ENCODE measurements at regions not wholly inside any gene's neighbourhood (a gene's known extent, or its start where the extent isn't known, plus 50 kb on each side); places are given as distances from the start of the nearest gene placed in this dataset.

- no peak for TF ChIP-seq EP300 (IDR thresholded peaks at IDR 0.05)
- TF ChIP-seq POLR2AphosphoS5 (IDR thresholded peaks at IDR 0.05) = no peak
- TF ChIP-seq, protein P1, sequence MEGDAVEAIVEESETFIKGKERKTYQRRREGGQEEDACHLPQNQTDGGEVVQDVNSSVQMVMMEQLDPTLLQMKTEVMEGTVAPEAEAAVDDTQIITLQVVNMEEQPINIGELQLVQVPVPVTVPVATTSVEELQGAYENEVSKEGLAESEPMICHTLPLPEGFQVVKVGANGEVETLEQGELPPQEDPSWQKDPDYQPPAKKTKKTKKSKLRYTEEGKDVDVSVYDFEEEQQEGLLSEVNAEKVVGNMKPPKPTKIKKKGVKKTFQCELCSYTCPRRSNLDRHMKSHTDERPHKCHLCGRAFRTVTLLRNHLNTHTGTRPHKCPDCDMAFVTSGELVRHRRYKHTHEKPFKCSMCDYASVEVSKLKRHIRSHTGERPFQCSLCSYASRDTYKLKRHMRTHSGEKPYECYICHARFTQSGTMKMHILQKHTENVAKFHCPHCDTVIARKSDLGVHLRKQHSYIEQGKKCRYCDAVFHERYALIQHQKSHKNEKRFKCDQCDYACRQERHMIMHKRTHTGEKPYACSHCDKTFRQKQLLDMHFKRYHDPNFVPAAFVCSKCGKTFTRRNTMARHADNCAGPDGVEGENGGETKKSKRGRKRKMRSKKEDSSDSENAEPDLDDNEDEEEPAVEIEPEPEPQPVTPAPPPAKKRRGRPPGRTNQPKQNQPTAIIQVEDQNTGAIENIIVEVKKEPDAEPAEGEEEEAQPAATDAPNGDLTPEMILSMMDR (IDR thresholded peaks at IDR 0.05) = no peak
- TF ChIP-seq POLR2A (IDR thresholded peaks at IDR 0.05) = no peak
- Histone ChIP-seq H3K27ac (no peak overlapping the region), H3K36me3 (no peaks in the 10 kb centered on the region), H3K9me3 (peaks cover 0 to 28% (median 0%) of the 10 kb centered on the region in 3 donors), H3K4me3 (no peak overlapping the region), H3K27me3 (no peaks in the 10 kb centered on the region), H3K4me1 (no peaks in the 10 kb centered on the region)
- no peak for ATAC-seq
- WGBS, 2 donors (ENCODE audit: low coverage in 1 of 2) = 60 to 100% methylated on average over 2 of the region's 2 CpGs
These were observed 349.8 kb upstream of the PABPC4L start for GRCh38 chr4:134551348-134551747.

DNA sequence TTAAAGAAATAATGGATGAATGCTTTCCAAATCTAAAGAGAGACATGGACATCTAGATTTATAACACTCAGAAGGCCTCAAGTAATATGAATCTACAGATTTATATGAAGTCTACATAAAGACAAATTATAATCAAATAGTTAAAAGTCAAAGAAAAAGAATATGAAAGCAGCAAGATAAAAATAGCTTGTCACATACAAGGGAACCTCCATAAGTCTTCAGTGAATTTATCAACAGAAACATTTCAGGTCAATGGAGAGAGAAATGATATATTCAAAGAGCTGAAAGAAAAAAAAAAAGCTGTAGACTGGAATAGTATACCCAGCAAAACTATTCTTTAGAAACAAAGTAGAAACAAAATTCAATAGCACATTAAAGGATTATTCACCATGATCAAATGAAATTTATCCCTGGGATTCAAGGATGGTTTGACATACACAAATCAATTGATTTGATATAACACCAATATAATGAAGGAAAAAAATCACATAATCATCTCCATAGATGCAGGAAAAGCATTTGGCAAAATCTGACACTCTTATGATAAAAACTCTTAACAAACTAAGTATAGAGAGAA is 346.6 kb upstream of the PABPC4L start:
- ATAC-seq = no peak
- no peak overlapping the region for H3K4me3 ChIP-seq
- peaks cover 0 to 14% (median 0%) of the 10 kb centered on the region in 3 donors for H3K4me1 ChIP-seq
- peaks cover 0 to 32% (median 0%) of the 10 kb centered on the region in 3 donors for H3K9me3 ChIP-seq
- no peak overlapping the region for H3K27ac ChIP-seq
- TF ChIP-seq POLR2AphosphoS5 (IDR thresholded peaks at IDR 0.05) (no peak), POLR2A (IDR thresholded peaks at IDR 0.05) (no peak), EP300 (IDR thresholded peaks at IDR 0.05) (no peak)
- TF ChIP-seq, protein P1 (IDR thresholded peaks at IDR 0.05) = no peak
- H3K27me3 ChIP-seq = no peaks in the 10 kb centered on the region
- no peaks in the 10 kb centered on the region for H3K36me3 ChIP-seq

- Histone ChIP-seq H3K4me1 (peaks cover 0 to 14% (median 0%) of the 10 kb centered on the region in 3 donors), H3K36me3 (no peaks in the 10 kb centered on the region), H3K9me3 (peaks cover 0 to 32% (median 0%) of the 10 kb centered on the region in 3 donors), H3K27me3 (no peaks in the 10 kb centered on the region), H3K4me3 (no peak overlapping the region), H3K27ac (no peak overlapping the region)
- ATAC-seq = no peak
- WGBS, 2 donors (ENCODE audit: low coverage in 1 of 2) = 93 to 100% methylated on average over 3 of the region's 15 CpGs
- TF ChIP-seq POLR2AphosphoS5 (IDR thresholded peaks at IDR 0.05) = no peak
- TF ChIP-seq, protein P1 (IDR thresholded peaks at IDR 0.05) = no peak
- no peak for TF ChIP-seq EP300 (IDR thresholded peaks at IDR 0.05)
- TF ChIP-seq POLR2A (IDR thresholded peaks at IDR 0.05) = no peak
These were observed 344.7 kb upstream of the PABPC4L start for GRCh38 chr4:134546279-134546678.

GRCh38 chr4:134544303-134544770 is 342.7 kb upstream of the PABPC4L start:
- Histone ChIP-seq H3K27ac (peak overlapping the region in 1 of 4 donors; percentile 32), H3K36me3 (no peaks in the 10 kb centered on the region), H3K4me1 (peaks cover 0 to 14% (median 0%) of the 10 kb centered on the region in 3 donors), H3K4me3 (no peak overlapping the region), H3K9me3 (peaks cover 0 to 29% (median 0%) of the 10 kb centered on the region in 3 donors), H3K27me3 (no peaks in the 10 kb centered on the region)
- WGBS, 2 donors (ENCODE audit: low coverage in 1 of 2) = 13 to 17% methylated on average over 2 of the region's 2 CpGs
- ATAC-seq = peak; percentile 50
- TF ChIP-seq EP300 (IDR thresholded peaks at IDR 0.05) = no peak
- peak; percentile 63 for TF ChIP-seq POLR2AphosphoS5 (IDR thresholded peaks at IDR 0.05)

DNA sequence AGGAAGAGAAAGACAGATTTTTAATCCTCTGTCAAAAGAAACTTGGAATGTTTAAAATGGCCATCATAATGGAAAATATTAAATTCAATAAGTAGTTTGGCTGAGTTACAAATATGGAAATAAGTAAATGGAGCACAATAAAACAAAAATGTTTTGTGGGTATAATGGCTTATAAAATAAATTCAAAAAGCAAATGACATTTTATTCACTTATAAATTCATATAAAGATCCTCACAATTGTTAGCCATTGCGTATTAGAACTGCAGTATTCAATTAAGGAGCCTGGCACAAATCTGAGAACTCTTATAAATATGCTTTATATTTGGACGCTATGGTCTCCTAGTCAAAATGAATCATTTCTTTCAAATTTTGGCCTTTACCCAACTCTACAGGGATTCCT is 339.0 kb upstream of the PABPC4L start:
- TF ChIP-seq, protein P1 (IDR thresholded peaks at IDR 0.05) = no peak
- TF ChIP-seq POLR2A (IDR thresholded peaks at IDR 0.05) (no peak), POLR2AphosphoS5 (IDR thresholded peaks at IDR 0.05) (no peak), EP300 (IDR thresholded peaks at IDR 0.05) (no peak)
- ATAC-seq = no peak
- no peaks in the 10 kb centered on the region for H3K36me3 ChIP-seq
- H3K4me1 ChIP-seq = peaks cover 0 to 14% (median 0%) of the 10 kb centered on the region in 3 donors
- H3K27ac ChIP-seq = no peak overlapping the region
- WGBS, 2 donors (ENCODE audit: low coverage in 1 of 2) = 28 to 46% methylated on average over 2 of the region's 2 CpGs
- no peaks in the 10 kb centered on the region for H3K27me3 ChIP-seq
- H3K4me3 ChIP-seq = no peak overlapping the region
- no peaks in the 10 kb centered on the region for H3K9me3 ChIP-seq

Measured in gastroesophageal sphincter (tissue), 4 donors.